Glutamatergic neuron (in vitro differentiated cells): ENCODE measurements at regions not wholly inside any gene's neighbourhood (a gene's known extent, or its start where the extent isn't known, plus 50 kb on each side); places are given as distances from the start of the nearest gene placed in this dataset.

Source experiments
- DNase-seq: peaks from one replicate; pipeline ENCODE4 v3.0.0; 2022
- H3K27ac Mint-ChIP-seq: one replicate; pipeline ENCODE4 v1.8.0; 2020; ENCODE audit warnings: mild to moderate bottlenecking, mixed read lengths, inconsistent platforms; ENCODE audit not compliant: unreplicated experiment
- H3K27me3 Mint-ChIP-seq: one replicate; pipeline ENCODE4 v1.8.0; 2020; ENCODE audit warnings: mild to moderate bottlenecking, moderate library complexity, mixed read lengths, inconsistent platforms; ENCODE audit not compliant: unreplicated experiment
- H3K36me3 Mint-ChIP-seq: one replicate; pipeline ENCODE4 v1.8.0; 2020; ENCODE audit warnings: mild to moderate bottlenecking, mixed read lengths, inconsistent platforms; ENCODE audit not compliant: unreplicated experiment
- H3K4me1 Mint-ChIP-seq: one replicate; pipeline ENCODE4 v1.8.0; 2020; ENCODE audit warnings: mild to moderate bottlenecking, low read depth, mixed read lengths, inconsistent platforms; ENCODE audit not compliant: unreplicated experiment
- H3K4me3 Mint-ChIP-seq: one replicate; pipeline ENCODE4 v1.8.0; 2020; ENCODE audit warnings: mild to moderate bottlenecking, mixed read lengths, inconsistent platforms; ENCODE audit not compliant: unreplicated experiment
- H3K9me3 Mint-ChIP-seq: one replicate; pipeline ENCODE4 v1.8.0; 2020; ENCODE audit warnings: mild to moderate bottlenecking, moderate library complexity, mixed read lengths, inconsistent platforms; ENCODE audit not compliant: unreplicated experiment
- CTCF ChIP-seq: fragments of 200-600 bp; sonication (generic); IDR thresholded peaks from one replicate; pipeline ENCODE4 v1.5.0; 2021; ENCODE audit not compliant: partially characterized antibody, unreplicated experiment

DNA sequence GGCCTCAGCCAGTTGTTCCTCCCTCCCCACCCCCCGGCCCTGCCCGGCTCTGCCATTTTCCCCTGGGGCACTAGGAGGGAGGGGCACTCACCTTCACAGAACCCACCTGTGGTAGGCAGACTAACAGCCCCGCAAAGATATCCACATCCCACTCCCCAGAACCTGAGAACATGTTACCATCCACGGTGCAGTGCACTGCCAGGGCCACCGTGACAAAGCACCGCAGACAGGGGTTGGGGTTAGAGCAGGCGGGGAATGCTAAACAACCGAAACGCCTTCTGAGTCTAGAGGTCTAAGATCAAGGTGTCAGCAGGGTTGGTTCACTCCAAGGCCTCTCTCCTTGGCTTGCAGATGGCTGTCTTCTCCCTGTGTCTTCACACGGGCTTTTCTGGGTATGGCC, 57.4 kb upstream of the NCOR2 start:
- no peak for TF ChIP-seq CTCF
- no peak overlapping the region for H3K4me3 Mint-ChIP-seq
- H3K27ac Mint-ChIP-seq: no peak overlapping the region
- H3K9me3 Mint-ChIP-seq: peaks cover 2% of the 10 kb centered on the region
- no peak for DNase-seq
- no peaks in the 10 kb centered on the region for H3K36me3 Mint-ChIP-seq
- H3K4me1 Mint-ChIP-seq: peaks cover 7% of the 10 kb centered on the region
- H3K27me3 Mint-ChIP-seq: peaks cover 3% of the 10 kb centered on the region

DNA sequence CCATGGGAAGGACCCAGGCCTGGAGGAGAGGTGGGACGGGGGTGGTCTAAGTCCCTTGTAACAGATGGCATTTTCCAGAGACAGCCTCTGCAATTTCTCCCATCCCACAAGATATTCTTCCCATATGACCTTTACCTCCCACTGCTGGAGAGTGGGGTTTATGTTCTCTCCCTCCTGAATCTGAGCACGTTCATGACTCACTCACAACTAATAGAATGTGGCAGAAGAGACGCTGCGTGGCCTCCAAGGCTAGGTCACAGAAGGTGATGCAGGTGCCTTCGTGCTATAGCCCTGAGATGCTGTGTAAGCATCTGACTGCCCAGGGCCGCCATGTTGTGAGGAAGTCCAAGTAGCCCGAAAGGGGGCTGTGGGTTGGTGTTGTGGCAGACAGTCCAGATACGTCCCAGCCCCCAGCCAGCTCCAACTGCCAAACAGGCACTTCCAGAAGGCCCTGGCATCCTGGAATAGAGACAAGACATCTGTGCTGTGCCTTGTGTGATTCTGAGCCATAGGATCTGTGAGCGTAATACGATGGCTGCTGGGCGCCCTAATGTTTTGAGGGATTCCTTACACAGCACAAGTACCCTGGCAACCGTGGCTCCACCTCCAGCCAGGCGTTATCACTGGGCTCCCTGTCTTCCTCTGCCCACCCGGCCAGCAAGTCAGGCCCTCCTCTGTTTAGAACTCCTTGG, 56.1 kb upstream of the NCOR2 start:
- TF ChIP-seq CTCF: no peak
- Mint-ChIP-seq H3K4me1 (peaks cover 7% of the 10 kb centered on the region), H3K27ac (no peak overlapping the region), H3K4me3 (no peak overlapping the region), H3K36me3 (no peaks in the 10 kb centered on the region), H3K9me3 (peaks cover 2% of the 10 kb centered on the region), H3K27me3 (peaks cover 7% of the 10 kb centered on the region)
- no peak for DNase-seq

DNA sequence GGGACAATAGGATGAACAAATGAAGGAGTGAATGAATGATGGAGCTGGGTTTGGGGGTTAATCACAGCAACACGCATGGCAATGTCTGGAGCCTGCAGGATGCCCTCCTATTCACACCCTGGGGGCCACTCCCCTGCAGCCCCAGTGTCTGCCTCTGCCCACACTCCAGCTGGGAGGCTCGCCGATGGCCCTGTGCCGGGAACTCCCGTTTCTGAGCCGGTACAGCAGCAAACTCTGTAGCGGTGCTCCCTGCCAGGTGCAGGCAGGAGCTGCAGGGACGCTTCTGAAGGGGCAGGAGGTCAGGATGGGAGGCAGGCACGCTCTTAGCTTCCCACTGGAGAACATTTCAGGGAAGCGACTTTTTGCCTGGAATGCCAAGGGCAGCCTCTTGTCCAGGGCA, 55.4 kb upstream of the NCOR2 start:
- no peak overlapping the region for H3K4me3 Mint-ChIP-seq
- no peak for DNase-seq
- no peak overlapping the region for H3K27ac Mint-ChIP-seq

GRCh38 chr12:124622331-124622730, 54.9 kb upstream of the NCOR2 start:
- H3K27ac Mint-ChIP-seq: no peak overlapping the region
- peaks cover 5% of the 10 kb centered on the region for H3K4me1 Mint-ChIP-seq
- H3K27me3 Mint-ChIP-seq: peaks cover 7% of the 10 kb centered on the region
- no peaks in the 10 kb centered on the region for H3K9me3 Mint-ChIP-seq
- TF ChIP-seq CTCF: no peak
- H3K4me3 Mint-ChIP-seq: no peak overlapping the region
- no peak for DNase-seq
- H3K36me3 Mint-ChIP-seq: no peaks in the 10 kb centered on the region

More for the DNA sequence above, 55.4 kb upstream of the NCOR2 start:
- Mint-ChIP-seq H3K36me3 (no peaks in the 10 kb centered on the region), H3K4me1 (peaks cover 5% of the 10 kb centered on the region), H3K27me3 (peaks cover 7% of the 10 kb centered on the region), H3K9me3 (no peaks in the 10 kb centered on the region)
- TF ChIP-seq CTCF: no peak

GRCh38 chr12:124621296-124621660, 53.9 kb upstream of the NCOR2 start:
- Mint-ChIP-seq H3K27ac (no peak overlapping the region), H3K36me3 (no peaks in the 10 kb centered on the region), H3K4me1 (peaks cover 2% of the 10 kb centered on the region), H3K9me3 (no peaks in the 10 kb centered on the region), H3K4me3 (no peak overlapping the region), H3K27me3 (peaks cover 6% of the 10 kb centered on the region)
- no peak for DNase-seq
- TF ChIP-seq CTCF: no peak
